ENCODE measurements at regions not wholly inside any gene's neighbourhood (a gene's known extent, or its start where the extent isn't known, plus 50 kb on each side); places are given as distances from the start of the nearest gene placed in this dataset.

- Histone ChIP-seq H4K20me1 (ENCODE audit: low read length) (no peaks in the 10 kb centered on the region), H3K79me2 (ENCODE audit: low read length) (no peaks in the 10 kb centered on the region), H3K36me3 (ENCODE audit: low read depth, low read length) (no peaks in the 10 kb centered on the region), H3K4me1 (ENCODE audit: insufficient read depth, low read length) (no peaks in the 10 kb centered on the region), H3K4me3 (ENCODE audit: low read length) (no peak overlapping the region), H3K9me2 (replicated peaks; ENCODE audit: low read length) (no peaks in the 10 kb centered on the region), H3K27me3 (ENCODE audit: low read length) (no peaks in the 10 kb centered on the region), H3K27ac (ENCODE audit: low read length) (no peak overlapping the region), H3F3A (ENCODE audit: low read length, unreplicated experiment) (no peaks in the 10 kb centered on the region), H3K9ac (ENCODE audit: low read length) (no peak overlapping the region), H3K9me3 (ENCODE audit: low read length) (no peaks in the 10 kb centered on the region), H2AFZ (ENCODE audit: low read length) (no peak overlapping the region), H3K4me2 (ENCODE audit: low read length) (no peak overlapping the region)
- BruUV-seq (replicated peaks) = no TSS peak
- ATAC-seq (no peak), DNase-seq (no peak)
- POLR2A ChIA-PET (ENCODE audit: unreplicated experiment) = no interaction called here
- CTCF ChIA-PET = no interaction called here
- intact Hi-C loops (cut with micrococcal nuclease) = no loop called here
- TF ChIP-seq EZH2phosphoT487 (IDR thresholded peaks at IDR 0.05; ENCODE audit: borderline replicate concordance, low read length) = no peak
- no peak for TF ChIP-seq CTCF (conservative IDR thresholded peaks at IDR 0.05; ENCODE audit: low read depth, low read length)
- TF ChIP-seq EZH2 (IDR thresholded peaks at IDR 0.05; ENCODE audit: low read length, unreplicated experiment) = no peak
Observed at GRCh38 chr16:35198223-35199199, 1739.1 kb downstream of the TP53TG3F start.

GRCh38 chr16:35200662-35201061 lies 1741.2 kb downstream of the TP53TG3F start:
- H2AFZ ChIP-seq (ENCODE audit: low read length) = no peak overlapping the region
- no peaks in the 10 kb centered on the region for H3K27me3 ChIP-seq (ENCODE audit: low read length)
- H3K4me1 ChIP-seq (ENCODE audit: insufficient read depth, low read length) = no peaks in the 10 kb centered on the region
- intact Hi-C loops (cut with micrococcal nuclease) = no loop called here
- TF ChIP-seq EZH2phosphoT487 (IDR thresholded peaks at IDR 0.05; ENCODE audit: borderline replicate concordance, low read length) (no peak), EZH2 (IDR thresholded peaks at IDR 0.05; ENCODE audit: low read length, unreplicated experiment) (no peak), CTCF (conservative IDR thresholded peaks at IDR 0.05; ENCODE audit: low read depth, low read length) (no peak)
- no peak overlapping the region for H3K4me2 ChIP-seq (ENCODE audit: low read length)
- H4K20me1 ChIP-seq (ENCODE audit: low read length) = no peaks in the 10 kb centered on the region
- H3K27ac ChIP-seq (ENCODE audit: low read length) = no peak overlapping the region
- ChIA-PET CTCF (no interaction called here), POLR2A (ENCODE audit: unreplicated experiment) (no interaction called here)
- no peaks in the 10 kb centered on the region for H3F3A ChIP-seq (ENCODE audit: low read length, unreplicated experiment)
- no peaks in the 10 kb centered on the region for H3K36me3 ChIP-seq (ENCODE audit: low read depth, low read length)
- no peak for DNase-seq
- BruUV-seq (replicated peaks) = no TSS peak
- H3K9ac ChIP-seq (ENCODE audit: low read length) = no peak overlapping the region
- H3K9me3 ChIP-seq (ENCODE audit: low read length) = no peaks in the 10 kb centered on the region
- no peaks in the 10 kb centered on the region for H3K9me2 ChIP-seq (replicated peaks; ENCODE audit: low read length)
- no peak overlapping the region for H3K4me3 ChIP-seq (ENCODE audit: low read length)
- no peaks in the 10 kb centered on the region for H3K79me2 ChIP-seq (ENCODE audit: low read length)
- no peak for ATAC-seq

GRCh38 chr16:35201151-35201550 lies 1741.7 kb downstream of the TP53TG3F start:
- intact Hi-C loops (cut with micrococcal nuclease) = no loop called here
- Histone ChIP-seq H3K79me2 (ENCODE audit: low read length) (no peaks in the 10 kb centered on the region), H3K9me2 (replicated peaks; ENCODE audit: low read length) (no peaks in the 10 kb centered on the region), H3F3A (ENCODE audit: low read length, unreplicated experiment) (no peaks in the 10 kb centered on the region), H3K4me3 (ENCODE audit: low read length) (no peak overlapping the region), H4K20me1 (ENCODE audit: low read length) (no peaks in the 10 kb centered on the region), H3K4me2 (ENCODE audit: low read length) (no peak overlapping the region), H3K36me3 (ENCODE audit: low read depth, low read length) (no peaks in the 10 kb centered on the region), H3K27me3 (ENCODE audit: low read length) (no peaks in the 10 kb centered on the region), H3K9me3 (ENCODE audit: low read length) (no peaks in the 10 kb centered on the region), H2AFZ (ENCODE audit: low read length) (no peak overlapping the region), H3K9ac (ENCODE audit: low read length) (no peak overlapping the region), H3K27ac (ENCODE audit: low read length) (no peak overlapping the region), H3K4me1 (ENCODE audit: insufficient read depth, low read length) (no peaks in the 10 kb centered on the region)
- DNase-seq = no peak
- BruUV-seq (replicated peaks) = no TSS peak
- TF ChIP-seq EZH2phosphoT487 (IDR thresholded peaks at IDR 0.05; ENCODE audit: borderline replicate concordance, low read length) (no peak), CTCF (conservative IDR thresholded peaks at IDR 0.05; ENCODE audit: low read depth, low read length) (no peak), EZH2 (IDR thresholded peaks at IDR 0.05; ENCODE audit: low read length, unreplicated experiment) (no peak)
- CTCF ChIA-PET = no interaction called here
- POLR2A ChIA-PET (ENCODE audit: unreplicated experiment) = no interaction called here
- no peak for ATAC-seq

Measured in PC-3 (cell line).